NT2/D1 (cell line): ENCODE measurements at regions not wholly inside any gene's neighbourhood (a gene's known extent, or its start where the extent isn't known, plus 50 kb on each side); places are given as distances from the start of the nearest gene placed in this dataset.

Experiments
- DNase-seq: peaks from one replicate; pipeline ENCODE4 v3.0.0-alpha.2; 2011; ENCODE audit warnings: low read depth, low spot score
- H3K27me3 ChIP-seq: 2 replicates; pipeline ENCODE4 v1.6.0; 2011; ENCODE audit warnings: mild to moderate bottlenecking; ENCODE audit not compliant: insufficient read length, insufficient read depth
- H3K36me3 ChIP-seq: 2 replicates; pipeline ENCODE4 v1.6.1; 2011; ENCODE audit warnings: mild to moderate bottlenecking, low read length, mixed read lengths; ENCODE audit not compliant: insufficient read depth, insufficient read length
- H3K4me1 ChIP-seq: 2 replicates; pipeline ENCODE4 v1.5.1; 2011; ENCODE audit not compliant: insufficient read depth, insufficient read length
- H3K4me3 ChIP-seq: 2 replicates; pipeline ENCODE4 v1.5.1; 2011; ENCODE audit warnings: low read depth; ENCODE audit not compliant: insufficient read length
- H3K9ac ChIP-seq: 2 replicates; pipeline ENCODE4 v1.6.0; 2011; ENCODE audit warnings: low read depth; ENCODE audit not compliant: insufficient read length
- H3K9me3 ChIP-seq: 2 replicates; pipeline ENCODE4 v1.5.1; 2011; ENCODE audit warnings: mild to moderate bottlenecking, low read length; ENCODE audit not compliant: insufficient read depth
- SUZ12 ChIP-seq: IDR thresholded peaks from 2 replicates; pipeline ENCODE4 v1.6.1; 2011; ENCODE audit not compliant: insufficient read length, insufficient read depth; ENCODE audit errors: extremely low read depth
- YY1 ChIP-seq: IDR thresholded peaks from 2 replicates; pipeline ENCODE4 v1.6.1; 2011; ENCODE audit not compliant: insufficient read length, insufficient read depth
- ZNF274 ChIP-seq: IDR thresholded peaks from 2 replicates; pipeline ENCODE4 v1.6.1; 2011; ENCODE audit warnings: mild to moderate bottlenecking, low read depth, low read length

DNA sequence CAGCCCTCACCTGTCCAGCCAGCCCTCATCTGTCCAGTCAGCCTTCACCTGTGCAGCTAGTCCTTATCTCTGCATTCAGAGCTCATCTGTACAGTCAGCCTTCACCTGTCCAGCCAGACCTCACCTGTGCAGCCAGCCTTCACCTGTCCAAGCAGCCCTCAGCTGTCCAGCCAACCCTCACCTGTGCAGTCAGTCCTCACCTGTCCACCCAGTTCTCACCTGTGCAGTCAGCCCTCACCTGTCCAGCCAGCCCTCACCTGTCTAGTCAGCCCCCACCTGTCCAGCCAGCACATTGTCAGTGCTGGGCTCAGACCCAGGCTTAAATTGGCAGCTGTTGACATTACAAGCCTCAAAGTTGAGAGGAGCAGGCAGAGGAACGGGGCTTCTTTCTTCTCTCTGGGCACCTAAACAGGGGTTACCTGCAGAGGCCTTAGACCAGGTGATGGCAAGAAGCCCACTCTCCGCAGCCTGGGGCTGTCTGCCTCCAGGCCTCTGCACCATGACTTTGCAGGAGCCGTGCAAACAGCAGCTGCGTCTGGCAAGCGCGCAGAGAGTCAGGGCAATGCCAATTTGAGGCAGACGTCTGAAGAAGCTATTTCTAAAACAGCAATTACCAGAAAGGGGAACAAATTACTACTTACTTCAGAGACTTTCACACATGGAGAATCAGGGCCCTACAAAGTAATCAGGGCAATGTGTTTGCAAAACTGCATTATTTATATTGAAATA, 506.1 kb downstream of the NPHP4 start:
- DNase-seq = no peak
- no peak for TF ChIP-seq SUZ12
- no peak for TF ChIP-seq ZNF274
- no peak for TF ChIP-seq YY1
- H3K9me3 ChIP-seq = no peaks in the 10 kb centered on the region
- H3K27me3 ChIP-seq = no peaks in the 10 kb centered on the region
- no peaks in the 10 kb centered on the region for H3K36me3 ChIP-seq
- H3K4me3 ChIP-seq = no peak overlapping the region
- H3K4me1 ChIP-seq = no peaks in the 10 kb centered on the region
- H3K9ac ChIP-seq = no peak overlapping the region

DNA sequence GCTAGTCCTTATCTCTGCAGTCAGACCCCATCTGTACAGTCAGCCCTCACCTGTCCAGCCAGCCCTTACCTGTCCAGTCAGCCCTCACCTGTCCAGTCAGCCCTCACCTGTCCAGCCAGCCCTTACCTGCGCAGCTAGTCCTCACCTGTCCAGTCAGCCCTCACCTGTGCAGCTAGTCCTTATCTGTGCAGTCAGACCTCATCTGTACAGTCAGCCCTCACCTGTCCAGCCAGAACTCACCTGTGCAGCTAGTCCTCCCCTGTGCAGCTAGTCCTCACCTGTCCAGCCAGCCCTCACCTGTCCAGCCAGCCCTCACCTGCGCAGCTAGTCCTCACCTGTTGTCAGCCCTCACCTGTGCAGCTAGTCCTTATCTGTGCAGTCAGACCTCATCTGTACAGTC, 506.8 kb downstream of the NPHP4 start:
- Histone ChIP-seq H3K9ac (no peak overlapping the region), H3K4me3 (no peak overlapping the region), H3K9me3 (no peaks in the 10 kb centered on the region), H3K4me1 (no peaks in the 10 kb centered on the region), H3K27me3 (no peaks in the 10 kb centered on the region), H3K36me3 (no peaks in the 10 kb centered on the region)
- TF ChIP-seq ZNF274 (no peak), YY1 (no peak), SUZ12 (no peak)
- DNase-seq = no peak

DNA sequence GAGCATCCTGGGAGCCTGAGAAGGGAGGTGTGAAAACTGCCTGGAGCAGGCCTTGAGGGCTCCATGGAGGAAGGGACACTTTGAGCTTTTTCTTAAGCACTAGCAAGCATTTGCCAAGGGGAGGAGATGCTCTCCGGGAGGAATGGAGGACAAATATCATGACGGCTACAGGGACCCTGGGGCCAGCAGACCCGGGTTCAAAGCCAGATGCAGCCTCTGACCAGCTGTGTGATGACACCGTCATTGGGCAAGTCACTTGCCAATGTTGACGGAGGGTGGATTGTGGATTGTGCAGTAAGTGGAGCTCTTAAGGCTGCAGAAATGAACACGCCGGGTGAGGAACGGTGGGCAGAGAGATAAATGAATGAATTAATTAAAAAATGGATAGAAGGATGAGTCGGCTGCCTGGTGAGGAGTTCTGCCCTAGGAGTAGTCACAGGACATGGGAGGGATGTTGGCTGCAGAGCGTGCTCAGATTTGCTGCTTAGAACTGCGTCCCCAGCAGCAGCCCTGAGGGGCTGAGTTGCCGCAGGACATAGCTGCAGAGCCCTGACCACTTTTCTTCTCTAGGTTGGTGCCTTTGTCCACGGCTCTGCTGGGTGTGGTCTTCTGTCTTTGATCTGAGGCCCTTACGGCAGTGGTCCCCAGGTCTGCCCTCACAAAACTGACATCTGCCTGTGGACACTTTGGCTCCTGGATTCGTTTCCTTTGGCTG, 507.6 kb downstream of the NPHP4 start:
- Histone ChIP-seq H3K9ac (no peak overlapping the region), H3K4me1 (no peaks in the 10 kb centered on the region), H3K9me3 (no peaks in the 10 kb centered on the region), H3K36me3 (no peaks in the 10 kb centered on the region), H3K27me3 (no peaks in the 10 kb centered on the region), H3K4me3 (no peak overlapping the region)
- TF ChIP-seq ZNF274 = no peak
- no peak for TF ChIP-seq SUZ12
- no peak for TF ChIP-seq YY1
- DNase-seq = no peak

DNA sequence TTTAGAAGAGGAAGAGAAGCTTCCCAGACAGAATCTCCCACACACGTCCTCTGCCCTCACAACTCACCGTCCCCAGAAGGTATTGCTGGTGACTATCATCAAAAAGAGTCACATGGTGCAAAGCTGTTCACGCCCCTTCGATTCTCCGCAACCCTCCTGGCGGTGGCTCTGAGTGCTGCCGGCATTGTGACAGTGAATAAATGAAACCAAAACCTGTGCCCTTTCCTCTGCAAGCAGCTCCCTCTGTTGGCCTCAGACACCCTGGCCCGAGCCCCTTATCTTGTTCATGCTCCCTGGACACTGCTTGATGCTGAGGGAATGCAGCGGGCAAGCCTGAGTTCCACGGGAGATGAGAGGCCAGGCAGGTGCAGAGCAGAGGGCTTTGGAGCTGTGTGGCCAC, 510.3 kb downstream of the NPHP4 start:
- Histone ChIP-seq H3K4me1 (no peaks in the 10 kb centered on the region), H3K36me3 (no peaks in the 10 kb centered on the region), H3K4me3 (no peak overlapping the region), H3K27me3 (no peaks in the 10 kb centered on the region), H3K9ac (no peak overlapping the region), H3K9me3 (no peaks in the 10 kb centered on the region)
- TF ChIP-seq ZNF274 = no peak
- no peak for TF ChIP-seq YY1
- TF ChIP-seq SUZ12 = no peak
- no peak for DNase-seq

DNA sequence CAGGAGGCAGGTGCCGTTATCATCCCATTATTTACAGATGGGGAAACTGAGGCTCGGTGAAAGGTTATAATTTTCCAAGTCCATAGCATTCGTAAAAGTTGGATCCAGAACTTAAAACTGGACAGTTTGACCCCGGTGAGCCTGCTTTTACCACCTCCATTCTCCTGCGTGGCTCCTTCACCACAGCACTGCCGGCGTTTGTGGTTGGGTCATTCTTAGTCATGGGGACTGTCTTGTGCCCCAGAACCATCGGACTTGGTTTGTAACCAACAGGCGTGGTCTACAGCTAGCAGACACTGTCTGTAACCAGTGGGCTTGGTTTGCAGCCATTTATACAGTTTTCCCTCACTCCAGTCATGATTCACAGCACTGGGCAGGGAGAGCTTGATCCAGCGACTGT, 511.3 kb downstream of the NPHP4 start:
- no peak overlapping the region for H3K9ac ChIP-seq
- H3K36me3 ChIP-seq = no peaks in the 10 kb centered on the region
- DNase-seq = no peak
- H3K27me3 ChIP-seq = no peaks in the 10 kb centered on the region
- TF ChIP-seq YY1 = no peak
- no peak for TF ChIP-seq ZNF274
- TF ChIP-seq SUZ12 = no peak
- H3K9me3 ChIP-seq = no peaks in the 10 kb centered on the region
- H3K4me1 ChIP-seq = no peaks in the 10 kb centered on the region
- no peak overlapping the region for H3K4me3 ChIP-seq

DNA sequence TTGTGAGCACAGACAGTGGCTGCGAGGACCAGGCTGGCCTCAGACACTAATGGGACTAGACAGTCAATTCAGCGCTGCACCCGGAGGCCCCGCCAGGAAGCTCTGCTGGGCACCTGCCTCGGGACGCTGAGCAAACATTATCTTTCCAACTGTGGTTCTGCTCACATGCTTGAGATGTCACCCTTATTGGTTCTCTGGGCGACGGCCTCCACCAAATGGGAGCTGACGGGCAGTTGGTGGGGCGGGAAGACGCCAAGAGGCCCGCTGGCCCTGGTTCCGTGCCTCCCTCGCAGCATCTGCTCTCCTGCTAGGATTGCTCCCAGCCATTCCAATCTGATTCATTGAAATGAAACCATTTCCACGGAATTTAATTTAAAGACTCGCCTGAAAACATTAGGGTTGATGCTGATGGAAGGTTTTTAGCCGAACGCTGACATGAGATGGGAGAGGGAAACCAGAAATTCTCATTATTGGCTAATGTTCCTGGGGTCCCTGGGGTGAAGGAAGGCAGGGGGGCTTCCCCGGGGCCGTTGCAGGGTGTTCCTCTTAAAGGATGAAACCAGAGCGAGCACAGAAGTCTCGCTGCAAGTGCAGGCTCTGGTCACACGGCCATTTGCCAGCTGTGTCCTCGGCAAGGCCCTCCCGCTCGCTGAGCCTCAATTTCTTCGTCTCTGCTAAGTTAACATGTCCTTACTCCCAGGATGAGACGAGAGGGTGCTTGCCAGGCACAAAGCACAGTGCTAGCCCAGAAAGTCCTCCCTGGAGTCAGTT, 512.2 kb downstream of the NPHP4 start:
- Histone ChIP-seq H3K9me3 (no peaks in the 10 kb centered on the region), H3K36me3 (no peaks in the 10 kb centered on the region), H3K9ac (no peak overlapping the region), H3K27me3 (no peaks in the 10 kb centered on the region), H3K4me1 (no peaks in the 10 kb centered on the region), H3K4me3 (no peak overlapping the region)
- no peak for TF ChIP-seq YY1
- DNase-seq = no peak

DNA sequence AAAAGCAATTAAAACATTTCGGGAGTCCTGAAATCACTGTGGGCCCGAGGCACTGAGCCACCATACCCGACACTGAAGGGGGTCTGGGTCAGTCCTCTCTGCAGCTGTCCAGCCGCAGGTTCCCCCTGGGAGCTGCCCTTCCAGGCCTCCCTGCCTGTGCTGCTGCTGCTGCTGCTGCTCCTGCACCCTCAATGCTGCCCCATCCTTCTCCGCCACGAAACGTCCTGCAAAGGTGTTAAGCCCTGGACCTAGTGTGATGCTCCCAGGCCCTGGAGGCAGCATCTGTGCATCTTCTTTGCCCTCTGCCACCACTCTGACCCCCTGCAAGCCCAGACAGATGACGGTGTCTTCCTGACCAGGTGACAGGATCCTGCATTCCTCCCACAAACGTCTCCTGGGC, 513.3 kb downstream of the NPHP4 start:
- no peak for TF ChIP-seq SUZ12
- no peak for TF ChIP-seq ZNF274
- TF ChIP-seq YY1 = no peak
- DNase-seq = no peak
- H3K9me3 ChIP-seq = no peaks in the 10 kb centered on the region
- H3K9ac ChIP-seq = no peak overlapping the region
- no peaks in the 10 kb centered on the region for H3K4me1 ChIP-seq
- no peaks in the 10 kb centered on the region for H3K27me3 ChIP-seq
- H3K4me3 ChIP-seq = no peak overlapping the region
- no peaks in the 10 kb centered on the region for H3K36me3 ChIP-seq
